KOPT-K1 (cell line): ENCODE measurements at regions not wholly inside any gene's neighbourhood (a gene's known extent, or its start where the extent isn't known, plus 50 kb on each side); places are given as distances from the start of the nearest gene placed in this dataset.

ENCODE experiments used
- H3K27ac ChIP-seq: fragments of 200-600 bp; sonication (generic); 2 replicates; pipeline ENCODE4 v1.5.1; 2016; ENCODE audit warnings: antibody characterized with exemption, mild to moderate bottlenecking, low read depth, low read length; ENCODE audit not compliant: poor library complexity, severe bottlenecking
- H3K36me3 ChIP-seq: fragments of 200-600 bp; sonication (generic); 2 replicates; pipeline ENCODE4 v1.5.1; 2017; ENCODE audit warnings: antibody characterized with exemption, mild to moderate bottlenecking, low read length, moderate library complexity; ENCODE audit not compliant: insufficient read depth
- H3K9me3 ChIP-seq: fragments of 200-600 bp; sonication (generic); 2 replicates; pipeline ENCODE4 v1.5.1; 2017; ENCODE audit warnings: antibody characterized with exemption, low read length, mild to moderate bottlenecking; ENCODE audit not compliant: insufficient read depth, poor library complexity, severe bottlenecking

- H3K36me3 ChIP-seq = no peaks in the 10 kb centered on the region
- H3K9me3 ChIP-seq = no peaks in the 10 kb centered on the region
- no peak overlapping the region for H3K27ac ChIP-seq
These were observed 182.0 kb downstream of the CHST1 start for GRCh38 chr11:45483416-45483815.

- Histone ChIP-seq H3K36me3 (no peaks in the 10 kb centered on the region), H3K9me3 (no peaks in the 10 kb centered on the region), H3K27ac (no peak overlapping the region)
These were observed 183.1 kb downstream of the CHST1 start for GRCh38 chr11:45482331-45482730.

- no peak overlapping the region for H3K27ac ChIP-seq
- H3K9me3 ChIP-seq = no peaks in the 10 kb centered on the region
- no peaks in the 10 kb centered on the region for H3K36me3 ChIP-seq
These were observed 184.4 kb downstream of the CHST1 start for GRCh38 chr11:45481026-45481425.

GRCh38 chr11:45477588-45477987 lies 187.8 kb downstream of the CHST1 start:
- no peak overlapping the region for H3K27ac ChIP-seq
- H3K9me3 ChIP-seq = no peaks in the 10 kb centered on the region
- H3K36me3 ChIP-seq = no peaks in the 10 kb centered on the region

- Histone ChIP-seq H3K36me3 (no peaks in the 10 kb centered on the region), H3K27ac (no peak overlapping the region), H3K9me3 (no peaks in the 10 kb centered on the region)
These were observed 189.3 kb downstream of the CHST1 start for GRCh38 chr11:45476126-45476525.

- Histone ChIP-seq H3K9me3 (no peaks in the 10 kb centered on the region), H3K36me3 (no peaks in the 10 kb centered on the region), H3K27ac (no peak overlapping the region)
These were observed 189.0 kb upstream of the SYT13 start for GRCh38 chr11:45475173-45475572.

GRCh38 chr11:45473341-45473895 lies 187.3 kb upstream of the SYT13 start:
- H3K27ac ChIP-seq = no peak overlapping the region
- no peaks in the 10 kb centered on the region for H3K36me3 ChIP-seq
- no peaks in the 10 kb centered on the region for H3K9me3 ChIP-seq

GRCh38 chr11:45472716-45473317 lies 186.7 kb upstream of the SYT13 start:
- no peaks in the 10 kb centered on the region for H3K9me3 ChIP-seq
- no peaks in the 10 kb centered on the region for H3K36me3 ChIP-seq

GRCh38 chr11:45471266-45471665 lies 185.1 kb upstream of the SYT13 start:
- Histone ChIP-seq H3K27ac (no peak overlapping the region), H3K36me3 (no peaks in the 10 kb centered on the region), H3K9me3 (no peaks in the 10 kb centered on the region)

More at GRCh38 chr11:45472716-45473317, 186.7 kb upstream of the SYT13 start:
- H3K27ac ChIP-seq = no peak overlapping the region

- H3K27ac ChIP-seq = no peak overlapping the region
- no peaks in the 10 kb centered on the region for H3K36me3 ChIP-seq
- no peaks in the 10 kb centered on the region for H3K9me3 ChIP-seq
These were observed 184.6 kb upstream of the SYT13 start for GRCh38 chr11:45470794-45471167.

GRCh38 chr11:45470151-45470793 lies 184.1 kb upstream of the SYT13 start:
- H3K36me3 ChIP-seq = no peaks in the 10 kb centered on the region
- no peak overlapping the region for H3K27ac ChIP-seq
- no peaks in the 10 kb centered on the region for H3K9me3 ChIP-seq

GRCh38 chr11:45468267-45468856 lies 182.2 kb upstream of the SYT13 start:
- no peaks in the 10 kb centered on the region for H3K9me3 ChIP-seq

GRCh38 chr11:45463541-45463940 lies 177.4 kb upstream of the SYT13 start:
- H3K36me3 ChIP-seq = no peaks in the 10 kb centered on the region
- no peaks in the 10 kb centered on the region for H3K9me3 ChIP-seq
- H3K27ac ChIP-seq = no peak overlapping the region

More at GRCh38 chr11:45468267-45468856, 182.2 kb upstream of the SYT13 start:
- Histone ChIP-seq H3K36me3 (no peaks in the 10 kb centered on the region), H3K27ac (no peak overlapping the region)

GRCh38 chr11:45461514-45461913 lies 175.4 kb upstream of the SYT13 start:
- no peaks in the 10 kb centered on the region for H3K9me3 ChIP-seq
- no peaks in the 10 kb centered on the region for H3K36me3 ChIP-seq
- H3K27ac ChIP-seq = no peak overlapping the region

- Histone ChIP-seq H3K36me3 (no peaks in the 10 kb centered on the region), H3K27ac (no peak overlapping the region), H3K9me3 (no peaks in the 10 kb centered on the region)
These were observed 173.3 kb upstream of the SYT13 start for GRCh38 chr11:45459491-45459890.
